Neural cell (in vitro differentiated cells): ENCODE measurements at regions not wholly inside any gene's neighbourhood (a gene's known extent, or its start where the extent isn't known, plus 50 kb on each side); places are given as distances from the start of the nearest gene placed in this dataset.

Experiments
- H2AFZ ChIP-seq: fragments of 200-600, 300-800 bp; sonication (generic), shearing (Covaris generic); 2 replicates; pipeline ENCODE4 v1.6.0; 2014; ENCODE audit warnings: low read depth, mild to moderate bottlenecking, antibody characterized with exemption, low read length, moderate library complexity
- H3F3A ChIP-seq: fragments of 200-600 bp; shearing (Covaris generic); 2 replicates; pipeline ENCODE4 v1.6.1; 2016; ENCODE audit warnings: mild to moderate bottlenecking, moderate library complexity, mixed read lengths, antibody characterized with exemption, low read length; ENCODE audit not compliant: insufficient read depth, poor library complexity, severe bottlenecking
- H3K27ac ChIP-seq: fragments of 200-600, 300-800 bp; sonication (generic), shearing (Covaris generic); 2 replicates; pipeline ENCODE4 v1.5.1; 2014; ENCODE audit warnings: mild to moderate bottlenecking, low read length, moderate library complexity
- H3K27me3 ChIP-seq: fragments of 300-800, 200-600 bp; sonication (generic), shearing (Covaris generic); 2 replicates; pipeline ENCODE4 v1.6.0; 2014; ENCODE audit warnings: mild to moderate bottlenecking, low read depth, low read length, moderate library complexity; ENCODE audit not compliant: insufficient read depth
- H3K36me3 ChIP-seq: fragments of 300-800, 200-600 bp; sonication (generic), shearing (Covaris generic); 2 replicates; pipeline ENCODE4 v1.5.1; 2014; ENCODE audit warnings: mild to moderate bottlenecking, antibody characterized with exemption, low read length, moderate library complexity; ENCODE audit not compliant: insufficient read depth
- H3K4me2 ChIP-seq: fragments of 300-800, 200-600 bp; sonication (generic), shearing (Covaris generic); 2 replicates; pipeline ENCODE4 v1.6.0; 2014; ENCODE audit warnings: mild to moderate bottlenecking, low read length
- H3K4me3 ChIP-seq: fragments of 300-800, 200-600 bp; sonication (generic), shearing (Covaris generic); 2 replicates; pipeline ENCODE4 v1.5.1; 2014; ENCODE audit warnings: mild to moderate bottlenecking, low read length, moderate library complexity
- H3K79me2 ChIP-seq: fragments of 200-600 bp; shearing (Covaris generic); replicated peaks from 2 replicates; pipeline ENCODE4 v1.6.0; 2014; ENCODE audit warnings: mild to moderate bottlenecking, low read length, moderate library complexity; ENCODE audit not compliant: insufficient read depth
- H3K9ac ChIP-seq: fragments of 300-800, 200-600 bp; sonication (generic), shearing (Covaris generic); 2 replicates; pipeline ENCODE4 v1.6.1; 2016; ENCODE audit warnings: mild to moderate bottlenecking, low read length, mixed read lengths
- H3K9me2 ChIP-seq: fragments of 200-600 bp; shearing (Covaris generic); 2 replicates; pipeline ENCODE4 v1.6.1; 2016; ENCODE audit warnings: mild to moderate bottlenecking, low read length, mixed read lengths; ENCODE audit not compliant: insufficient read depth
- H3K9me3 ChIP-seq: fragments of 200-600, 300-800 bp; sonication (generic), shearing (Covaris generic); 2 replicates; pipeline ENCODE4 v1.6.1; 2016; ENCODE audit warnings: mild to moderate bottlenecking, mixed run types, low read length, moderate library complexity, mixed read lengths
- H4K20me1 ChIP-seq: fragments of 200-600 bp; shearing (Covaris generic); 2 replicates; pipeline ENCODE4 v1.6.1; 2016; ENCODE audit warnings: mild to moderate bottlenecking, mixed run types; ENCODE audit not compliant: insufficient read depth
- CTCF ChIP-seq: fragments of 450-650 bp; IDR thresholded peaks from 2 replicates; pipeline ENCODE4 v1.5.1; 2014; ENCODE audit warnings: antibody characterized with exemption, mild to moderate bottlenecking, moderate library complexity; ENCODE audit not compliant: poor library complexity, severe bottlenecking
- EP300 ChIP-seq: fragments of 450-650 bp; conservative IDR thresholded peaks from 2 replicates; pipeline ENCODE4 v1.6.1; 2014; ENCODE audit warnings: antibody characterized with exemption, mild to moderate bottlenecking, moderate library complexity; ENCODE audit not compliant: poor library complexity, severe bottlenecking
- EZH2 ChIP-seq: fragments of 200-600, 300-800 bp; shearing (Covaris generic), sonication (generic); IDR thresholded peaks from 2 replicates; pipeline ENCODE4 v1.6.1; 2014; ENCODE audit warnings: antibody characterized with exemption, low read length, borderline replicate concordance, mild to moderate bottlenecking; ENCODE audit not compliant: insufficient read depth, poor library complexity, severe bottlenecking
- MXI1 ChIP-seq: fragments of 450-650 bp; conservative IDR thresholded peaks from 2 replicates; pipeline ENCODE4 v1.6.1; 2014; ENCODE audit warnings: antibody characterized with exemption, mild to moderate bottlenecking; ENCODE audit not compliant: poor library complexity, severe bottlenecking
- POLR2AphosphoS5 ChIP-seq: IDR thresholded peaks from 2 replicates; pipeline ENCODE4 v1.6.1; 2012
- RAD21 ChIP-seq: fragments of 450-650 bp; conservative IDR thresholded peaks from 2 replicates; pipeline ENCODE4 v1.6.1; 2014; ENCODE audit warnings: antibody characterized with exemption, mild to moderate bottlenecking, moderate library complexity
- REST ChIP-seq: IDR thresholded peaks from 2 replicates; pipeline ENCODE4 v1.6.1; 2012; ENCODE audit warnings: borderline replicate concordance
- SMC3 ChIP-seq: fragments of 450-650 bp; conservative IDR thresholded peaks from 2 replicates; pipeline ENCODE4 v1.6.1; 2014; ENCODE audit warnings: antibody characterized with exemption, mild to moderate bottlenecking, moderate library complexity; ENCODE audit not compliant: poor library complexity
- TAF1 ChIP-seq: IDR thresholded peaks from 2 replicates; pipeline ENCODE4 v1.6.1; 2012; ENCODE audit warnings: low read depth

DNA sequence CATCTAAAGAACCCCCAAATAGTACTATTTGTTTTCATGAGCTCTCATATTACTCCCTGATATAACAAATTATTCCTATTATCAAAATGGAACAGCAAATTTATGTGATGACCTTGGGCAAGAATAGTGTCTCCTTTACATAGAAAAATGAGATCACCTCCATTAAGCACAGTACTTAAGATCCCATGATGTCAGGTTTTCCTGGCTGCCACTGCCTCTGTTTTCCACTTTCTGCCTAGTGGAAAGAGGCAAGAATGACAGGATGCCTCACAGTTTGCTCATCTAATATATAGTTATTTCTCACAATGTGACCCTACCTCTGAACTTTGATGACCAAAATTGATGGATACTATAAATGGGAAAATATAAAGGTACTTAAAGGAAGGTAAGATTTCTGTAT lies 260.1 kb upstream of the SGK1 start:
- TF ChIP-seq SMC3 (no peak), CTCF (peak; percentile 20), TAF1 (no peak)
- Histone ChIP-seq H3K27ac (no peak overlapping the region), H3K4me3 (no peak overlapping the region), H3F3A (no peaks in the 10 kb centered on the region), H3K36me3 (no peaks in the 10 kb centered on the region), H3K9ac (no peak overlapping the region), H3K79me2 (no peaks in the 10 kb centered on the region), H3K4me2 (no peak overlapping the region), H2AFZ (no peak overlapping the region), H3K9me2 (no peaks in the 10 kb centered on the region), H3K9me3 (no peaks in the 10 kb centered on the region), H4K20me1 (no peaks in the 10 kb centered on the region), H3K27me3 (no peaks in the 10 kb centered on the region)

DNA sequence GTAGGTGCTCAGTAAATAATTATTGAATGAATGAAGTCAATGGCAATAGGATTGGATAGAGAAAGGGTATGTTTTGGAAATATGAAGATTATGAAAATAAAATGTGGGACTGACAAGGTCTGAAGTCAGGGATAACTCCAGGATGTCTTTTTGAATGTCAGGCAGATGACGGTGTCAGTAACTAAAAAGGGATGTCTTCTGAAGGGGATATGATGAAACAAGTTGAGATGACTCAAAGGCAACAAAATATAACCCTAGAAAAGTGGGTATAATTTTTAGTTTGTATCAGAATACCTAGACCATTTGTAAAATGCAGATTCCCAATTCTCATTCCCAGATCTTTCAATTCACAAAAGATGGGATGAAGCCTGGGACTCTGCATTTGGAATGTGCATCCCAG lies 257.3 kb upstream of the SGK1 start:
- H3K9me3 ChIP-seq: no peaks in the 10 kb centered on the region
- no peak overlapping the region for H3K9ac ChIP-seq
- H2AFZ ChIP-seq: no peak overlapping the region
- H3K4me2 ChIP-seq: no peak overlapping the region
- H4K20me1 ChIP-seq: no peaks in the 10 kb centered on the region
- H3K27ac ChIP-seq: no peak overlapping the region
- H3K79me2 ChIP-seq: no peaks in the 10 kb centered on the region
- TF ChIP-seq MXI1 (no peak), REST (no peak), SMC3 (no peak), EZH2 (no peak), TAF1 (no peak), EP300 (no peak), CTCF (no peak), POLR2AphosphoS5 (no peak), RAD21 (no peak)
- H3K4me3 ChIP-seq: no peak overlapping the region
- no peaks in the 10 kb centered on the region for H3K9me2 ChIP-seq
- H3K36me3 ChIP-seq: no peaks in the 10 kb centered on the region
- H3K27me3 ChIP-seq: no peaks in the 10 kb centered on the region
- H3F3A ChIP-seq: no peaks in the 10 kb centered on the region
